ENCODE measurements at regions not wholly inside any gene's neighbourhood (a gene's known extent, or its start where the extent isn't known, plus 50 kb on each side); places are given as distances from the start of the nearest gene placed in this dataset.

DNA sequence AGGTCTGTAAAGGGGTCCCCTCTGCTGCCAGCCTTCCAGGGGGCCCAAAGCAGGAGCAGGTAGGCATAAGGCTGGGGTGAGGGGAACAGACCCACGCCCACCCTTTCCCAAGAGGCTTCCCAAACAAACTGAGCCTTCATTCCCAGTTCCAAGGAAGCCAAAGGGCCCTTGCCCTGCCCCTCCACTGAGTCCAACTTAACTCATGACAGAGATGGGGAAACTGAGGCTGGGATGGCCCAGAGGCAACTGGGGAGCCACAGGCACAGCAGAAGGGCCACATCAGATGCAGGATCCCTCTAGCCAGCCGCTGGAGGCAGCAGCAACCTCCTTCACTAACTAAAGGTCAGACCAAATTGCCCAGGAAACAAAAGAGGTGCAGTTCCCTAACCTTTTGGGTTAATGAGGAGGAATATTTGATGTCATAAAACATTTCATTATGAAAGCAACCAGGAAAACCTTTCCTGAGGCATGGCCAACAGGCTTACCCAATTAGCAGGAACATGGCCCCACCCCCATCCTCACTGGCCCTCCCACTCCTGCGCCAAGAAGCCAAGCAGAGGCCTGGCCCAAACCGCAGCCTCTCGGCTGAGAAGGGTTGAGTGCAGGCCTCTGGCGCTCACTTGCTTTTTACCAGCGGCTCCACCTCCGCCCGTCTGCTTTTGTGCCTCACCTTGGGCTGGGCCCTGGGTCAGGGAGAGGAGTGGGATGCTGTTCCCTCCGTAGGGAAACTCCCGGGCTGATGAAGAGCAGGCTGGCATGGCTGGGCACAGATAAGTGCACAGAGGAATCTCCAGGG is 293.5 kb upstream of the RTL1 start:
- H3K9me3 ChIP-seq = no peaks in the 10 kb centered on the region
- ChIA-PET POLR2A (no interaction called here), CTCF (no interaction called here)
- DNase-seq = peak in 1 of 35 experiments; percentile 23
- H3K4me3 ChIP-seq (ENCODE audit: control insufficient read depth in 1 of 2, extremely low read depth in 1 of 2, low read length in 1 of 2) = no peak overlapping the region
- Mint-ChIP-seq H3K36me3 (no peaks in the 10 kb centered on the region), H3K27me3 (peaks cover 0 to 2% of the 10 kb centered on the region in 2 donors), H3K4me3 (no peak overlapping the region), H3K4me1 (no peaks in the 10 kb centered on the region), H3K27ac (no peak overlapping the region), H3K9me3 (no peaks in the 10 kb centered on the region)
- WGBS (ENCODE audit: insufficient coverage) = 79% methylated on average over 10 of the region's 11 CpGs
- H3K27ac ChIP-seq (ENCODE audit: low read length) = no peak overlapping the region
- peaks cover 0 to 13% of the 10 kb centered on the region in 2 experiments for H3K27me3 ChIP-seq (replicated peaks in 1 of 2; ENCODE audit: control insufficient read depth in 2 of 2, extremely low read depth in 1 of 2, insufficient read depth in 2 of 2, low read length in 1 of 2)
- ATAC-seq (replicated peaks in 1 of 4) = no peak
- H3K4me1 ChIP-seq (ENCODE audit: control insufficient read depth in 1 of 2, extremely low read depth in 1 of 2, insufficient read depth in 2 of 2, low read length in 2 of 2) = no peaks in the 10 kb centered on the region
- no peaks in the 10 kb centered on the region for H3K36me3 ChIP-seq (ENCODE audit: control insufficient read depth in 2 of 2, extremely low read depth in 1 of 2, insufficient read depth in 1 of 2, low read length in 1 of 2)

DNA sequence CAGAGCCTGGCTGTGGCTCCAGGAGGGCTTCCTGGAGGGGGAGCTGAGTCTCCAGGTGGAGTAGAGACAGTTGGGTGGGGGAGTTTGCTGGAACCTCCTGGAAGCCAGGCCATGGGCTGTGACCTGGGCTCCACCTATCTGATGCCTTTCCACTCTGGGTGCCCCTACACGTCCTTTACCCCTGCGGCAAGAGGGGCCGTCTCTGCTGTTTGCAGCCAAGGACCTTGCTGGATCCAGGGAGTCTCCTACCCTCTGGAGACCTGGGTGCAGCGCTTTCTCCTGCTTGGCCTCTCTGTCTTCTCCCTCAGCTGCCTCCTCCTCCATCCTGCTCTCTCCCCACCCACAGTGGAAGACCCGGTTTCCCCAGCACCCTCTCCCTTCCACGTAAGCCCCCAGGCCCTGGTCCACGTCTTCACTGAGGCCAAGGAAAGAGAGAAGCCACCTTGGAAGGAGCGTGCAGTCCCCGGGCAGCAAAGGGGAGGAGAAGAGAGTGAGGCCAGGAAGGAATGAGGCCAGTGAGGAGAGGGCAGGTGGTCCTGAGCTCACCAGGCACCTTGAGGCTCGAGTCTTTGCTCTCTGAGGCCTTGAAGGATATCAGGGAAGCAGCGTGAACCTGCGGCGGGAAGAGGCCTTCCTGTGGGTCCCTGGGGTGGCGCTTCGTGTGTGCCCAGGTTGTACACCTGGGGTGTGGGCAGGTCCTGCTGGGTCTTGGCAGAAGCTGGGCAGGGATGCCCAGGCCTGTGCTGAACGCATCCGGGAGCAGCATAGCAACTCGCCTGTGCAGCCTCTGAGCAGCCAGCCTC is 294.3 kb upstream of the RTL1 start:
- Mint-ChIP-seq H3K27me3 (peaks cover 0 to 2% of the 10 kb centered on the region in 2 donors), H3K27ac (no peak overlapping the region), H3K4me1 (no peaks in the 10 kb centered on the region), H3K36me3 (no peaks in the 10 kb centered on the region), H3K9me3 (no peaks in the 10 kb centered on the region), H3K4me3 (no peak overlapping the region)
- Histone ChIP-seq H3K4me1 (ENCODE audit: control insufficient read depth in 1 of 2, extremely low read depth in 1 of 2, insufficient read depth in 2 of 2, low read length in 2 of 2) (no peaks in the 10 kb centered on the region), H3K4me3 (ENCODE audit: control insufficient read depth in 1 of 2, extremely low read depth in 1 of 2, low read length in 1 of 2) (no peak overlapping the region), H3K27me3 (replicated peaks in 1 of 2; ENCODE audit: control insufficient read depth in 2 of 2, extremely low read depth in 1 of 2, insufficient read depth in 2 of 2, low read length in 1 of 2) (peaks cover 0 to 13% of the 10 kb centered on the region in 2 experiments), H3K9me3 (no peaks in the 10 kb centered on the region), H3K36me3 (ENCODE audit: control insufficient read depth in 2 of 2, extremely low read depth in 1 of 2, insufficient read depth in 1 of 2, low read length in 1 of 2) (no peaks in the 10 kb centered on the region), H3K27ac (ENCODE audit: low read length) (no peak overlapping the region)
- WGBS (ENCODE audit: insufficient coverage) = 84% methylated on average over 8 of the region's 18 CpGs
- ChIA-PET POLR2A (no interaction called here), CTCF (no interaction called here)
- DNase-seq = peak in 1 of 35 experiments; percentile 12
- no peak for ATAC-seq (replicated peaks in 1 of 4)

DNA sequence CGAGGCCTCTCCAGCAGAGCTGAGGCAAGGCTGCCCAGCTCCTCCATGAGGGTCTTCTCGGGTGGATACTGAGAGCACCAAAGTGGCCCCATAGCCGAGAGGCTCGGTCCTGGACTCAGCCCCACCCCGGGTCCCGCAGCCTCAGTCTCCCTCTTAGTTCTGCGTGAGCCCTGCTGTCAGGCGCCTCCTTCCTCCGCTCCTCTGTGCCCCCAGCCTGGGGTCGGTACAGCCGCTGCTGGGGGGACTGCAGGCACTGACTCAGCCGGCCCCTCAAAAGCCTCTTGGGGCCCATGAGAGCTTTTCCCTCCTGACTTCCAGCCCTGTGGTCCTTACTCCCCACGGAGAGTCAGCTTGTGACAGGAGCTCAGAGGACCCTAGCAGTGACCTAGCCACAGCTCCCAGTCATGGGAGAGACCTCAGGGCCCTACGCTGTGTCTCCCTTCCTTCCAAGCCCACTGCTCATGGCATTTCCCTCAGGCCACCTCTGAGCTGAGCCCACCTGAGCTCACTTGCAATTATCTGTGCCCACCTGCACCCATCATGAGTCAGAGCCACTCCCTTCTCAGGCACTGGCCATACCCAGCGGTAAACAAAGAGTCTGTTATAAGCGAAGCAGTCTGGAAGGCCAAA is 295.0 kb upstream of the RTL1 start:
- Histone ChIP-seq H3K36me3 (ENCODE audit: control insufficient read depth in 2 of 2, extremely low read depth in 1 of 2, insufficient read depth in 1 of 2, low read length in 1 of 2) (no peaks in the 10 kb centered on the region), H3K9me3 (no peaks in the 10 kb centered on the region), H3K4me3 (ENCODE audit: control insufficient read depth in 1 of 2, extremely low read depth in 1 of 2, low read length in 1 of 2) (no peak overlapping the region), H3K4me1 (ENCODE audit: control insufficient read depth in 1 of 2, extremely low read depth in 1 of 2, insufficient read depth in 2 of 2, low read length in 2 of 2) (no peaks in the 10 kb centered on the region), H3K27ac (ENCODE audit: low read length) (no peak overlapping the region), H3K27me3 (replicated peaks in 1 of 2; ENCODE audit: control insufficient read depth in 2 of 2, extremely low read depth in 1 of 2, insufficient read depth in 2 of 2, low read length in 1 of 2) (peaks cover 0 to 15% of the 10 kb centered on the region in 2 experiments)
- DNase-seq (peak in 1 of 35 experiments; percentile 16), ATAC-seq (replicated peaks in 1 of 4) (no peak)
- Mint-ChIP-seq H3K4me3 (no peak overlapping the region), H3K36me3 (no peaks in the 10 kb centered on the region), H3K27ac (no peak overlapping the region), H3K27me3 (peaks cover 0 to under 1% of the 10 kb centered on the region in 2 donors), H3K4me1 (no peaks in the 10 kb centered on the region), H3K9me3 (peaks cover 4 to 6% (median 6%) of the 10 kb centered on the region in 3 donors)
- WGBS (ENCODE audit: insufficient coverage) = 87% methylated on average over 14 of the region's 16 CpGs
- CTCF ChIA-PET = no interaction called here
- POLR2A ChIA-PET = no interaction called here

DNA sequence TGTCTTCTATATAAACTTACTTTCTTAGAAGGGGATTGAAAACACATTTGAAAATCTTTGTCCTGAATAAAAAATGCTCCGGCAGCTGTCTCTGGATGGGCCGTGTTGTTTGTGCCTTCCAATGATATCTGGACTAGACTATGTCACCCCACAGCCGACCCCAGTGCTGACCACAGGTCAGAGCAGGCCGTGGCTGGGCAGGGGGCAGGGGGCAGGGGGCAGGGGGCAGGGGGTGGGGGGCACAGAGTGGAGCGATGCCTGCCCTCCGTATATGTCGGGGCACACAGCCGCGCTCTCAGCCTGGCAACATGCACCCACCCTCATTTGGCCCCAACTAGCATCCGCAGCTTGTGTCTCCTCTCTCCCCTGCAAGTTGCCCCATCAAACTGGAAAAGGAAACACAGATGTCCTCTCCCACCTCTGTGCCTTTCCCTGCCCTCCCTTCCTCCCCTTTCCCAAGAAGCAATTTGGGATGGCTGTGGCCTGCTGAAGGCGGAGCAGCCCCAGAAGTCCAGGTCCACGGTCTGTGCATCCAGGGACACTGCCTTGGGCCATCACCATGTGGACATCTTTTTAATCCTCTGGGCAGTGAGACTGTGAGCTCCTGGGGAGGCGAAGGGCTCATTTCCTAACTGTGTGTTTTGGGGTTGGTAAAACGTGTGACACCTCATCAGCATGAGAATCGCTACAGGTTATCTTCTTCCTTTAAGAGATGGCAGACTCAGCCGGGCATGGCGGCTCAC is 295.7 kb upstream of the RTL1 start:
- no peak overlapping the region for H3K27ac ChIP-seq (ENCODE audit: low read length)
- no peaks in the 10 kb centered on the region for H3K36me3 ChIP-seq (ENCODE audit: control insufficient read depth in 2 of 2, extremely low read depth in 1 of 2, insufficient read depth in 1 of 2, low read length in 1 of 2)
- H3K4me1 Mint-ChIP-seq = no peaks in the 10 kb centered on the region
- no peaks in the 10 kb centered on the region for H3K36me3 Mint-ChIP-seq
- peaks cover 9 to 12% (median 9%) of the 10 kb centered on the region in 3 donors for H3K9me3 Mint-ChIP-seq
- ATAC-seq (replicated peaks in 1 of 4) = no peak
- peak in 1 of 35 experiments; percentile 5 for DNase-seq
- ChIA-PET POLR2A (no interaction called here), CTCF (no interaction called here)
- peaks cover 0 to 12% of the 10 kb centered on the region in 2 experiments for H3K27me3 ChIP-seq (replicated peaks in 1 of 2; ENCODE audit: control insufficient read depth in 2 of 2, extremely low read depth in 1 of 2, insufficient read depth in 2 of 2, low read length in 1 of 2)
- no peaks in the 10 kb centered on the region for H3K27me3 Mint-ChIP-seq
- no peak overlapping the region for H3K4me3 Mint-ChIP-seq
- H3K9me3 ChIP-seq = no peaks in the 10 kb centered on the region
- H3K4me3 ChIP-seq (ENCODE audit: control insufficient read depth in 1 of 2, extremely low read depth in 1 of 2, low read length in 1 of 2) = no peak overlapping the region
- no peak overlapping the region for H3K27ac Mint-ChIP-seq
- 91% methylated on average over 12 of the region's 17 CpGs for WGBS (ENCODE audit: insufficient coverage)
- H3K4me1 ChIP-seq (ENCODE audit: control insufficient read depth in 1 of 2, extremely low read depth in 1 of 2, insufficient read depth in 2 of 2, low read length in 2 of 2) = no peaks in the 10 kb centered on the region

DNA sequence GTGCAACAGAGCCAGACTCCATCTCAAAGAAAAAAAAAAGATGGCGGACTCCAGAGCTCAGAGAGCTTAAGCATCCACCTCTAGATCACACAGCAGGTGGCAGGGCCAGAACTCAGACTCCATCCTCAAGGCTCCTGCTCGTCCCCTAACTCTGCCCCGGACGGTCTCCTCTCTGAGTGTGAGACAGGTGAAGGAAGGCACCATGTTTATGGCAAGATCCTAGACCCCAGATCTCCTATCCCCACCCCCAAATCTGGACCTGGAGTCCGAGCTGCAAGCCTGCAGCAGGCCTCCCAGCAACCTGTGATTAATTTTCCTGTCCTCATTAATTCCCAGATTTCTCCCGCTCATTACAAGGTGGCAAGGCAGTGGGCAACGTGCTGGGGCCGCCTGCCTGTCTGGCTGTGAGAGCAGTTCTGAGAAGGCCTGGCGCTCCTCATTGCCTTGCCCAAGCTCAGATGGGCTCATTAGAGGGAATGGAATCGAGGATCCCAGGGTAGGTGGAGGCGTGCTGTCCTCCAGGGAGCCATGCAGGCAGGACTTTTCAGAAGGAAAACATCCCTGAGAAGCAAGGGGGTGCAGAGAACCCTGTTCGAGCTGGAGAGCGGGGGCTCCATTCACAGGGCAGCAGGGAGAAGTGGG is 296.6 kb upstream of the RTL1 start:
- Mint-ChIP-seq H3K4me1 (no peaks in the 10 kb centered on the region), H3K36me3 (no peaks in the 10 kb centered on the region), H3K9me3 (peaks cover 13 to 18% (median 14%) of the 10 kb centered on the region in 3 donors), H3K27ac (no peak overlapping the region), H3K4me3 (no peak overlapping the region), H3K27me3 (no peaks in the 10 kb centered on the region)
- Histone ChIP-seq H3K4me1 (ENCODE audit: control insufficient read depth in 1 of 2, extremely low read depth in 1 of 2, insufficient read depth in 2 of 2, low read length in 2 of 2) (no peaks in the 10 kb centered on the region), H3K9me3 (no peaks in the 10 kb centered on the region), H3K4me3 (ENCODE audit: control insufficient read depth in 1 of 2, extremely low read depth in 1 of 2, low read length in 1 of 2) (no peak overlapping the region), H3K27me3 (replicated peaks in 1 of 2; ENCODE audit: control insufficient read depth in 2 of 2, extremely low read depth in 1 of 2, insufficient read depth in 2 of 2, low read length in 1 of 2) (peaks cover 0 to 5% of the 10 kb centered on the region in 2 experiments), H3K27ac (ENCODE audit: low read length) (no peak overlapping the region), H3K36me3 (ENCODE audit: control insufficient read depth in 2 of 2, extremely low read depth in 1 of 2, insufficient read depth in 1 of 2, low read length in 1 of 2) (no peaks in the 10 kb centered on the region)
- 63% methylated on average over 4 of the region's 13 CpGs for WGBS (ENCODE audit: insufficient coverage)
- POLR2A ChIA-PET = no interaction called here
- no peak for ATAC-seq (replicated peaks in 1 of 4)
- CTCF ChIA-PET = no interaction called here
- no peak for DNase-seq

All from T-cell (primary cell).